ENCODE measurements at regions not wholly inside any gene's neighbourhood (a gene's known extent, or its start where the extent isn't known, plus 50 kb on each side); places are given as distances from the start of the nearest gene placed in this dataset.

- intact Hi-C loops (cut with micrococcal nuclease; ENCODE audit: unreplicated experiment), result no loop called here
Observed at GRCh38 chr13:107276936-107277335, 709.0 kb upstream of the ARGLU1 start.

GRCh38 chr13:107275945-107276614 is 708.1 kb upstream of the ARGLU1 start:
- Histone ChIP-seq H3K4me1 (no peaks in the 10 kb centered on the region), H3K4me3 (ENCODE audit: low read depth, low read length) (no peak overlapping the region), H3K36me3 (ENCODE audit: control insufficient read depth, insufficient read depth, low read length) (no peaks in the 10 kb centered on the region), H3K9me3 (no peaks in the 10 kb centered on the region), H3K27me3 (replicated peaks; ENCODE audit: control insufficient read depth, insufficient read depth, low read length) (no peaks in the 10 kb centered on the region)
- no peak overlapping the region for H3K27ac Mint-ChIP-seq (ENCODE audit: unreplicated experiment)
- no peak for TF ChIP-seq CTCF (IDR thresholded peaks at IDR 0.05; ENCODE audit: insufficient read depth in 1 of 2, low read depth in 1 of 2, low read length in 1 of 2, severe bottlenecking in 1 of 2, unreplicated experiment in 1 of 2)
- intact Hi-C loops (cut with micrococcal nuclease; ENCODE audit: unreplicated experiment), result no loop called here
- H3K4me3 Mint-ChIP-seq (ENCODE audit: unreplicated experiment), result no peak overlapping the region
- ChIA-PET CTCF (no interaction called here), POLR2A (no interaction called here)
- no peak for DNase-seq
- no TSS peak for BruUV-seq (replicated peaks)
- H3K9me3 Mint-ChIP-seq (ENCODE audit: unreplicated experiment), result no peaks in the 10 kb centered on the region
- H3K4me1 Mint-ChIP-seq (ENCODE audit: low read depth, unreplicated experiment), result no peaks in the 10 kb centered on the region
- H3K36me3 Mint-ChIP-seq (ENCODE audit: insufficient read depth, unreplicated experiment), result no peaks in the 10 kb centered on the region
- H3K27me3 Mint-ChIP-seq (ENCODE audit: insufficient read depth, unreplicated experiment), result peaks cover 5% of the 10 kb centered on the region

More at GRCh38 chr13:107276936-107277335, 709.0 kb upstream of the ARGLU1 start:
- no peak for DNase-seq
- Histone ChIP-seq H3K4me3 (ENCODE audit: low read depth, low read length) (no peak overlapping the region), H3K27me3 (replicated peaks; ENCODE audit: control insufficient read depth, insufficient read depth, low read length) (no peaks in the 10 kb centered on the region), H3K4me1 (no peaks in the 10 kb centered on the region), H3K9me3 (no peaks in the 10 kb centered on the region), H3K36me3 (ENCODE audit: control insufficient read depth, insufficient read depth, low read length) (no peaks in the 10 kb centered on the region)
- no TSS peak for BruUV-seq (replicated peaks)
- no peak overlapping the region for H3K4me3 Mint-ChIP-seq (ENCODE audit: unreplicated experiment)
- ChIA-PET POLR2A (no interaction called here), CTCF (no interaction called here)
- peaks cover 5% of the 10 kb centered on the region for H3K27me3 Mint-ChIP-seq (ENCODE audit: insufficient read depth, unreplicated experiment)
- no peaks in the 10 kb centered on the region for H3K9me3 Mint-ChIP-seq (ENCODE audit: unreplicated experiment)
- H3K4me1 Mint-ChIP-seq (ENCODE audit: low read depth, unreplicated experiment), result no peaks in the 10 kb centered on the region
- TF ChIP-seq CTCF (IDR thresholded peaks at IDR 0.05; ENCODE audit: insufficient read depth in 1 of 2, low read depth in 1 of 2, low read length in 1 of 2, severe bottlenecking in 1 of 2, unreplicated experiment in 1 of 2), result no peak
- no peak overlapping the region for H3K27ac Mint-ChIP-seq (ENCODE audit: unreplicated experiment)
- no peaks in the 10 kb centered on the region for H3K36me3 Mint-ChIP-seq (ENCODE audit: insufficient read depth, unreplicated experiment)

- no TSS peak for BruUV-seq (replicated peaks)
Observed at GRCh38 chr13:107275312-107275711, 707.4 kb upstream of the ARGLU1 start.

More at GRCh38 chr13:107275312-107275711, 707.4 kb upstream of the ARGLU1 start:
- Histone ChIP-seq H3K27me3 (replicated peaks; ENCODE audit: control insufficient read depth, insufficient read depth, low read length) (no peaks in the 10 kb centered on the region), H3K4me3 (ENCODE audit: low read depth, low read length) (no peak overlapping the region), H3K9me3 (no peaks in the 10 kb centered on the region), H3K36me3 (ENCODE audit: control insufficient read depth, insufficient read depth, low read length) (no peaks in the 10 kb centered on the region), H3K4me1 (no peaks in the 10 kb centered on the region)
- DNase-seq, result no peak
- Mint-ChIP-seq H3K4me1 (ENCODE audit: low read depth, unreplicated experiment) (no peaks in the 10 kb centered on the region), H3K27ac (ENCODE audit: unreplicated experiment) (no peak overlapping the region), H3K27me3 (ENCODE audit: insufficient read depth, unreplicated experiment) (peaks cover 5% of the 10 kb centered on the region), H3K4me3 (ENCODE audit: unreplicated experiment) (no peak overlapping the region), H3K9me3 (ENCODE audit: unreplicated experiment) (no peaks in the 10 kb centered on the region), H3K36me3 (ENCODE audit: insufficient read depth, unreplicated experiment) (no peaks in the 10 kb centered on the region)
- POLR2A ChIA-PET, result no interaction called here
- CTCF ChIA-PET, result no interaction called here
- TF ChIP-seq CTCF (IDR thresholded peaks at IDR 0.05; ENCODE audit: insufficient read depth in 1 of 2, low read depth in 1 of 2, low read length in 1 of 2, severe bottlenecking in 1 of 2, unreplicated experiment in 1 of 2), result no peak
- intact Hi-C loops (cut with micrococcal nuclease; ENCODE audit: unreplicated experiment), result no loop called here
